WTC11 (cell line): ENCODE measurements at regions not wholly inside any gene's neighbourhood (a gene's known extent, or its start where the extent isn't known, plus 50 kb on each side); places are given as distances from the start of the nearest gene placed in this dataset.

Experiments
- ATAC-seq: fragments of 200-7000 bp; cut with Tn5 transposase; 2 replicates; pipeline ENCODE4 v1.10.0; 2021; ENCODE audit warnings: mild to moderate bottlenecking, moderate library complexity
- CTCF ChIA-PET: fragments of 300-600 bp; sonication (Branson Sonifier 250); formaldehyde crosslinking; loops from one replicate; lab custom pipeline; 2021; ENCODE audit warnings: antibody characterized with exemption; lab: Charles Lee
- POLR2A ChIA-PET: fragments of 350-600 bp; sonication (Branson Sonifier 250); formaldehyde crosslinking; loops from one replicate; lab custom pipeline; 2021; ENCODE audit warnings: antibody characterized with exemption; lab: Charles Lee
- DNase-seq: peaks from one replicate; pipeline ENCODE4 v3.0.0; 2021; ENCODE audit warnings: low spot score
- H3K27ac Mint-ChIP-seq: 2 replicates; pipeline ENCODE4 v1.8.0; 2021; ENCODE audit warnings: mixed read lengths
- H3K27me3 Mint-ChIP-seq: 2 replicates; pipeline ENCODE4 v1.8.0; 2021; ENCODE audit warnings: low read depth, mild to moderate bottlenecking, moderate library complexity, mixed read lengths
- H3K36me3 Mint-ChIP-seq: 2 replicates; pipeline ENCODE4 v1.8.0; 2021; ENCODE audit warnings: mixed read lengths
- H3K4me1 Mint-ChIP-seq: 2 replicates; pipeline ENCODE4 v1.8.0; 2022; ENCODE audit warnings: mixed read lengths
- H3K4me3 Mint-ChIP-seq: 2 replicates; pipeline ENCODE4 v1.8.0; 2021; ENCODE audit warnings: mild to moderate bottlenecking, moderate library complexity, mixed read lengths
- H3K9me3 Mint-ChIP-seq: 2 replicates; pipeline ENCODE4 v1.8.0; 2021; ENCODE audit warnings: mixed read lengths
- CREM ChIP-seq: sonication (generic); formaldehyde crosslinking; IDR thresholded peaks from 2 replicates; pipeline ENCODE4 v1.8.1; 2022; ENCODE audit warnings: mild to moderate bottlenecking, missing genetic modification reagents, moderate library complexity
- ESRRA ChIP-seq: sonication (generic); formaldehyde crosslinking; IDR thresholded peaks from 2 replicates; pipeline ENCODE4 v1.8.1; 2022; ENCODE audit warnings: mild to moderate bottlenecking, missing genetic modification reagents, borderline replicate concordance
- FOXJ3 ChIP-seq: sonication (generic); formaldehyde crosslinking; IDR thresholded peaks from 2 replicates; pipeline ENCODE4 v1.9.0; 2021; ENCODE audit warnings: missing genetic modification reagents, mild to moderate bottlenecking, borderline replicate concordance
- FOXP1 ChIP-seq: sonication (generic); formaldehyde crosslinking; IDR thresholded peaks from 2 replicates; pipeline ENCODE4 v1.8.0; 2022; ENCODE audit warnings: missing genetic modification reagents, mild to moderate bottlenecking, moderate library complexity, borderline replicate concordance
- HMGA2 ChIP-seq: fragments of 250-450 bp; sonication (Bioruptor Pico); IDR thresholded peaks from 2 replicates; pipeline ENCODE4 v1.4.0; 2021; ENCODE audit warnings: mild to moderate bottlenecking, moderate library complexity
- MXD4 ChIP-seq: fragments of 250-450 bp; sonication (Bioruptor Pico); IDR thresholded peaks from 2 replicates; pipeline ENCODE4 v1.8.0; 2021; ENCODE audit warnings: mild to moderate bottlenecking, moderate library complexity, borderline replicate concordance
- NFE2L1 ChIP-seq: sonication (generic); formaldehyde crosslinking; IDR thresholded peaks from 2 replicates; pipeline ENCODE4 v1.8.1; 2023; ENCODE audit warnings: missing genetic modification reagents
- NFYB ChIP-seq: sonication (generic); formaldehyde crosslinking; conservative IDR thresholded peaks from 2 replicates; pipeline ENCODE4 v1.8.0; 2022; ENCODE audit warnings: low read depth, missing genetic modification reagents
- TP53 ChIP-seq: sonication (generic); formaldehyde crosslinking; IDR thresholded peaks from 2 replicates; pipeline ENCODE4 v1.8.1; 2023; ENCODE audit warnings: mild to moderate bottlenecking, missing genetic modification reagents
- ZNF138 ChIP-seq: sonication (generic); formaldehyde crosslinking; conservative IDR thresholded peaks from 2 replicates; pipeline ENCODE4 v1.8.1; 2022; ENCODE audit warnings: mild to moderate bottlenecking, moderate library complexity, missing genetic modification reagents
- TF ChIP-seq, protein P1 (sequence below): sonication (generic); formaldehyde crosslinking; IDR thresholded peaks from 2 replicates; pipeline ENCODE4 v1.8.1; 2023; ENCODE audit warnings: mild to moderate bottlenecking, moderate library complexity, missing genetic modification reagents
- TF ChIP-seq, protein P2 (sequence below): sonication (generic); formaldehyde crosslinking; IDR thresholded peaks from 2 replicates; pipeline ENCODE4 v1.8.1; 2022; ENCODE audit warnings: mild to moderate bottlenecking, missing genetic modification reagents, moderate library complexity, borderline replicate concordance
- TF ChIP-seq, protein P3 (sequence below): fragments of 250-450 bp; sonication (Bioruptor Pico); IDR thresholded peaks from 2 replicates; pipeline ENCODE4 v1.8.0; 2021; ENCODE audit warnings: mild to moderate bottlenecking
- TF ChIP-seq, protein P4 (sequence below): sonication (generic); formaldehyde crosslinking; IDR thresholded peaks from 2 replicates; pipeline ENCODE4 v1.8.1; 2023; ENCODE audit warnings: mild to moderate bottlenecking, missing genetic modification reagents, moderate library complexity
- TF ChIP-seq, protein P5 (sequence below): sonication (generic); formaldehyde crosslinking; IDR thresholded peaks from 2 replicates; pipeline ENCODE4 v1.8.0; 2022; ENCODE audit warnings: mild to moderate bottlenecking, missing genetic modification reagents
- TF ChIP-seq, protein P6 (sequence below): sonication (generic); formaldehyde crosslinking; IDR thresholded peaks from 2 replicates; pipeline ENCODE4 v1.8.0; 2023; ENCODE audit warnings: mild to moderate bottlenecking, missing genetic modification reagents

DNA sequence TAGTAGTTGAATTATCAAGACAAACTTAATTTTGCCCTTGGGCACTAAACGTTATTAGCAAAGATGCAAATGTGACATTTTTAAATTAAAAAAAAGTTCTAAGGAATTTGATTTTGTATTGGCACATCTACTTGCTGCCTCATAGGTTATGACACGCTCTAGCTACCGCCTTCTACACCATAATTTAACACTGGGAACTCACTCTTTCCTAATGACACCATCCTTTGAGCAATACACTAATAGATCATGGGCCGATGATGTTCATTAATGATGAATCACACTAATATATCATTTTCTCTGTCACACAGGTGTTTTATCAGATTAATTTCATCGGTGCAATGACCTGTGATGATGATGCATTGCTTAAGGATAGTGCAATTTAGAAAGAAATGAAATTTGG is 528.8 kb upstream of the PCDH9 start:
- no peak for ATAC-seq
- H3K27me3 Mint-ChIP-seq: no peaks in the 10 kb centered on the region
- TF ChIP-seq ESRRA (CRISPR knock-in tag) (no peak), FOXP1 (no peak)
- TF ChIP-seq, protein P1, sequence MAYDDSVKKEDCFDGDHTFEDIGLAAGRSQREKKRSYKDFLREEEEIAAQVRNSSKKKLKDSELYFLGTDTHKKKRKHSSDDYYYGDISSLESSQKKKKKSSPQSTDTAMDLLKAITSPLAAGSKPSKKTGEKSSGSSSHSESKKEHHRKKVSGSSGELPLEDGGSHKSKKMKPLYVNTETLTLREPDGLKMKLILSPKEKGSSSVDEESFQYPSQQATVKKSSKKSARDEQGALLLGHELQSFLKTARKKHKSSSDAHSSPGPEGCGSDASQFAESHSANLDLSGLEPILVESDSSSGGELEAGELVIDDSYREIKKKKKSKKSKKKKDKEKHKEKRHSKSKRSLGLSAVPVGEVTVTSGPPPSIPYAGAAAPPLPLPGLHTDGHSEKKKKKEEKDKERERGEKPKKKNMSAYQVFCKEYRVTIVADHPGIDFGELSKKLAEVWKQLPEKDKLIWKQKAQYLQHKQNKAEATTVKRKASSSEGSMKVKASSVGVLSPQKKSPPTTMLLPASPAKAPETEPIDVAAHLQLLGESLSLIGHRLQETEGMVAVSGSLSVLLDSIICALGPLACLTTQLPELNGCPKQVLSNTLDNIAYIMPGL (CRISPR knock-in tag): no peak
- ChIA-PET CTCF (no interaction called here), POLR2A (no interaction called here)
- H3K4me3 Mint-ChIP-seq: no peak overlapping the region
- peaks cover 53% of the 10 kb centered on the region for H3K4me1 Mint-ChIP-seq
- H3K36me3 Mint-ChIP-seq: no peaks in the 10 kb centered on the region
- no peak overlapping the region for H3K27ac Mint-ChIP-seq
- no peak for DNase-seq
- peaks cover 11% of the 10 kb centered on the region for H3K9me3 Mint-ChIP-seq

DNA sequence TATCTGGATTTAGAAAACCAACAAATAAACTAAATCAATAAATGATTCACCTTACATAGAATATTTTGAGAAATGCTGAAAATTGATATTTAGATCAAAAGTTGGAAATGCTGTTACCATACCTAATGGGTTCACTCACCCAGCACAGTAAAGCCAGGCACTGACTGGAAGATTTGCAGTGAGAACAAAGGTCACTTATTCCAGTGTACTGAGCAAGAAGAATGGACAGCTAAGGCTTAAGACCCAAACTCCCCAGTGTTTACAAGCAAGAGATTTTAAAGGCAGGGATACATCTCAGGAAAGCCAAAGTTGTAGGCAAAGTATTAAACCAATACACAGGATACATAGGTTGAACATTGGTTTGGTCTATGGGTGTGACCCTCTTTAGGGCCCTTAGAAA is 523.9 kb upstream of the PCDH9 start:
- Mint-ChIP-seq H3K9me3 (peaks cover 5% of the 10 kb centered on the region), H3K27me3 (no peaks in the 10 kb centered on the region), H3K4me3 (no peak overlapping the region), H3K36me3 (no peaks in the 10 kb centered on the region), H3K4me1 (peaks cover 35% of the 10 kb centered on the region), H3K27ac (no peak overlapping the region)
- no peak for ATAC-seq
- TF ChIP-seq ESRRA (CRISPR knock-in tag): no peak
- no peak for TF ChIP-seq MXD4 (CRISPR knock-in tag)
- no peak for TF ChIP-seq NFE2L1
- TF ChIP-seq, protein P2, sequence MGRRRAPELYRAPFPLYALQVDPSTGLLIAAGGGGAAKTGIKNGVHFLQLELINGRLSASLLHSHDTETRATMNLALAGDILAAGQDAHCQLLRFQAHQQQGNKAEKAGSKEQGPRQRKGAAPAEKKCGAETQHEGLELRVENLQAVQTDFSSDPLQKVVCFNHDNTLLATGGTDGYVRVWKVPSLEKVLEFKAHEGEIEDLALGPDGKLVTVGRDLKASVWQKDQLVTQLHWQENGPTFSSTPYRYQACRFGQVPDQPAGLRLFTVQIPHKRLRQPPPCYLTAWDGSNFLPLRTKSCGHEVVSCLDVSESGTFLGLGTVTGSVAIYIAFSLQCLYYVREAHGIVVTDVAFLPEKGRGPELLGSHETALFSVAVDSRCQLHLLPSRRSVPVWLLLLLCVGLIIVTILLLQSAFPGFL: no peak
- TF ChIP-seq ZNF138 (CRISPR knock-in tag): no peak
- TF ChIP-seq TP53 (CRISPR knock-in tag): no peak
- TF ChIP-seq, protein P3, sequence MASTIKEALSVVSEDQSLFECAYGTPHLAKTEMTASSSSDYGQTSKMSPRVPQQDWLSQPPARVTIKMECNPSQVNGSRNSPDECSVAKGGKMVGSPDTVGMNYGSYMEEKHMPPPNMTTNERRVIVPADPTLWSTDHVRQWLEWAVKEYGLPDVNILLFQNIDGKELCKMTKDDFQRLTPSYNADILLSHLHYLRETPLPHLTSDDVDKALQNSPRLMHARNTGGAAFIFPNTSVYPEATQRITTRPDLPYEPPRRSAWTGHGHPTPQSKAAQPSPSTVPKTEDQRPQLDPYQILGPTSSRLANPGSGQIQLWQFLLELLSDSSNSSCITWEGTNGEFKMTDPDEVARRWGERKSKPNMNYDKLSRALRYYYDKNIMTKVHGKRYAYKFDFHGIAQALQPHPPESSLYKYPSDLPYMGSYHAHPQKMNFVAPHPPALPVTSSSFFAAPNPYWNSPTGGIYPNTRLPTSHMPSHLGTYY (CRISPR knock-in tag): no peak
- TF ChIP-seq FOXJ3: no peak
- TF ChIP-seq, protein P4, sequence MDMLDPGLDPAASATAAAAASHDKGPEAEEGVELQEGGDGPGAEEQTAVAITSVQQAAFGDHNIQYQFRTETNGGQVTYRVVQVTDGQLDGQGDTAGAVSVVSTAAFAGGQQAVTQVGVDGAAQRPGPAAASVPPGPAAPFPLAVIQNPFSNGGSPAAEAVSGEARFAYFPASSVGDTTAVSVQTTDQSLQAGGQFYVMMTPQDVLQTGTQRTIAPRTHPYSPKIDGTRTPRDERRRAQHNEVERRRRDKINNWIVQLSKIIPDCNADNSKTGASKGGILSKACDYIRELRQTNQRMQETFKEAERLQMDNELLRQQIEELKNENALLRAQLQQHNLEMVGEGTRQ (CRISPR knock-in tag): no peak
- TF ChIP-seq, protein P5, sequence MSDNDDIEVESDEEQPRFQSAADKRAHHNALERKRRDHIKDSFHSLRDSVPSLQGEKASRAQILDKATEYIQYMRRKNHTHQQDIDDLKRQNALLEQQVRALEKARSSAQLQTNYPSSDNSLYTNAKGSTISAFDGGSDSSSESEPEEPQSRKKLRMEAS (CRISPR knock-in tag): no peak
- no peak for TF ChIP-seq NFYB (CRISPR knock-in tag)
- TF ChIP-seq, protein P6, sequence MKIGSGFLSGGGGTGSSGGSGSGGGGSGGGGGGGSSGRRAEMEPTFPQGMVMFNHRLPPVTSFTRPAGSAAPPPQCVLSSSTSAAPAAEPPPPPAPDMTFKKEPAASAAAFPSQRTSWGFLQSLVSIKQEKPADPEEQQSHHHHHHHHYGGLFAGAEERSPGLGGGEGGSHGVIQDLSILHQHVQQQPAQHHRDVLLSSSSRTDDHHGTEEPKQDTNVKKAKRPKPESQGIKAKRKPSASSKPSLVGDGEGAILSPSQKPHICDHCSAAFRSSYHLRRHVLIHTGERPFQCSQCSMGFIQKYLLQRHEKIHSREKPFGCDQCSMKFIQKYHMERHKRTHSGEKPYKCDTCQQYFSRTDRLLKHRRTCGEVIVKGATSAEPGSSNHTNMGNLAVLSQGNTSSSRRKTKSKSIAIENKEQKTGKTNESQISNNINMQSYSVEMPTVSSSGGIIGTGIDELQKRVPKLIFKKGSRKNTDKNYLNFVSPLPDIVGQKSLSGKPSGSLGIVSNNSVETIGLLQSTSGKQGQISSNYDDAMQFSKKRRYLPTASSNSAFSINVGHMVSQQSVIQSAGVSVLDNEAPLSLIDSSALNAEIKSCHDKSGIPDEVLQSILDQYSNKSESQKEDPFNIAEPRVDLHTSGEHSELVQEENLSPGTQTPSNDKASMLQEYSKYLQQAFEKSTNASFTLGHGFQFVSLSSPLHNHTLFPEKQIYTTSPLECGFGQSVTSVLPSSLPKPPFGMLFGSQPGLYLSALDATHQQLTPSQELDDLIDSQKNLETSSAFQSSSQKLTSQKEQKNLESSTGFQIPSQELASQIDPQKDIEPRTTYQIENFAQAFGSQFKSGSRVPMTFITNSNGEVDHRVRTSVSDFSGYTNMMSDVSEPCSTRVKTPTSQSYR (CRISPR knock-in tag): no peak
- TF ChIP-seq HMGA2: no peak
- no peak for TF ChIP-seq CREM (CRISPR knock-in tag)
- DNase-seq: no peak
- POLR2A ChIA-PET: interaction anchor here (0.7 kb wide), 1 partner anchor 442 kb away, joined by 3 read pairs; no protein-coding TSS in a partner anchor
- CTCF ChIA-PET: no interaction called here
